ENCODE measurements at regions not wholly inside any gene's neighbourhood (a gene's known extent, or its start where the extent isn't known, plus 50 kb on each side); places are given as distances from the start of the nearest gene placed in this dataset.
"Not testable (repeated sequence)": the region's sequence is repeated elsewhere in the genome, so short reads cannot be mapped to it uniquely, and the experiment has no call there.

GRCh38 chr2:173571021-173571821 lies 216.5 kb downstream of the CDCA7 start:
- no peak overlapping the region for H3K4me3 ChIP-seq (ENCODE audit: control insufficient read depth, low read depth, low read length)
- peak; percentile 10 for DNase-seq (ENCODE audit: low read depth)
- peak; percentile 39 for TF ChIP-seq CTCF (IDR thresholded peaks at IDR 0.05; ENCODE audit: control insufficient read depth, insufficient read depth, low read depth, low read length, missing control alignments)

GRCh38 chr2:173571887-173572680 lies 217.4 kb downstream of the CDCA7 start:
- no peak for TF ChIP-seq CTCF (IDR thresholded peaks at IDR 0.05; ENCODE audit: control insufficient read depth, insufficient read depth, low read depth, low read length, missing control alignments)
- H3K4me3 ChIP-seq (ENCODE audit: control insufficient read depth, low read depth, low read length): no peak overlapping the region
- no peak for DNase-seq (ENCODE audit: low read depth)

GRCh38 chr2:173572848-173573247 lies 218.2 kb downstream of the CDCA7 start:
- no peak for TF ChIP-seq CTCF (IDR thresholded peaks at IDR 0.05; ENCODE audit: control insufficient read depth, insufficient read depth, low read depth, low read length, missing control alignments)
- no peak overlapping the region for H3K4me3 ChIP-seq (ENCODE audit: control insufficient read depth, low read depth, low read length)
- no peak for DNase-seq (ENCODE audit: low read depth)

GRCh38 chr2:173573782-173574181 lies 219.1 kb downstream of the CDCA7 start:
- not testable (repeated sequence) for DNase-seq (ENCODE audit: low read depth); H3K4me3 ChIP-seq (ENCODE audit: control insufficient read depth, low read depth, low read length)

GRCh38 chr2:173574324-173575112 lies 219.8 kb downstream of the CDCA7 start:
- DNase-seq (ENCODE audit: low read depth): peak; percentile 21
- TF ChIP-seq CTCF (IDR thresholded peaks at IDR 0.05; ENCODE audit: control insufficient read depth, insufficient read depth, low read depth, low read length, missing control alignments): no peak
- H3K4me3 ChIP-seq (ENCODE audit: control insufficient read depth, low read depth, low read length): no peak overlapping the region

- no peak for TF ChIP-seq CTCF (IDR thresholded peaks at IDR 0.05; ENCODE audit: control insufficient read depth, insufficient read depth, low read depth, low read length, missing control alignments)
- no peak for DNase-seq (ENCODE audit: low read depth)
- H3K4me3 ChIP-seq (ENCODE audit: control insufficient read depth, low read depth, low read length): no peak overlapping the region
Measured at GRCh38 chr2:173578404-173579107, 223.9 kb downstream of the CDCA7 start.

Measured in AG09309 (cell line).